ENCODE measurements at regions not wholly inside any gene's neighbourhood (a gene's known extent, or its start where the extent isn't known, plus 50 kb on each side); places are given as distances from the start of the nearest gene placed in this dataset.

DNA sequence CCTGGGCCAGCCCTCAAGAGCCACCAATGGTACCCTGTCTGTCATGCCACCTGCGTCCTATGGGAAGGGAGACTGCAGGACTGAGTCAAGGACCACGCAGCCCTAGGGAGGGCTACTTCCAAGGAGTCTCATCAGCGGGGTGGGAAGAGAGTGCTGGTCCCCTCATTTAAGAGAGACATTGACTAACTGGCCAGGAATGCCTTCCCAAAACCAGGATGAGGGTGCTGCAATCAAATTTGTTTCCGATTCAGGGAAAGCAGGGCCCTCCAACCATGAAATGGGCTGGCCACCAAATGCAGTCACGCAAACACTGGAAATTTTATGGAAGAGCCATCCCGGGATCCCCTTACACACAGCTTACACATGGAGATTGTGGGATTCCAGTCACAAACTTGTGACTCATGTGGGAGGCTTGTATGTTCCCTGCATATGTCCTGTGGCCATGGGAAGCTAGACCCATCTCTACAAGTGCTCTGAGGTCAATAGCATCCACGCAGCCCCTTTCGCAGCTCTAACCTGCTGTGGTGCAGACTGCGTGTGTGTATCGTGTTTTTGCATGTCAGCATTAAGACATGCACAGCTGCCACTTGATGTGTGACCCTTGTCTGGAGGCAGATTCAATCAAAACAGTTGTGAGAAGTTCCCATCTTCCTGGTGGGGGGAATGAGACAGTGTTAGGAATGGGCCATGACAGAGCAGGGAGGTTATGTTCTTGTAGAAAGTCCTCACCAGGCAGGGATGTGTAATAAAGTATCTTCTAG lies 53.0 kb upstream of the CST7 start:
- H2AFZ ChIP-seq (ENCODE audit: low read length) = no peak overlapping the region
- no peaks in the 10 kb centered on the region for H3F3A ChIP-seq (ENCODE audit: insufficient read depth, low read length)
- no peaks in the 10 kb centered on the region for H3K36me3 ChIP-seq (replicated peaks; ENCODE audit: insufficient read depth, low read length)
- H3K9ac ChIP-seq (ENCODE audit: low read length) = no peak overlapping the region
- no peaks in the 10 kb centered on the region for H3K27me3 ChIP-seq (replicated peaks; ENCODE audit: insufficient read depth, low read length)
- H3K79me2 ChIP-seq (ENCODE audit: low read length) = no peaks in the 10 kb centered on the region
- DNase-seq = no peak
- TF ChIP-seq, protein P1, sequence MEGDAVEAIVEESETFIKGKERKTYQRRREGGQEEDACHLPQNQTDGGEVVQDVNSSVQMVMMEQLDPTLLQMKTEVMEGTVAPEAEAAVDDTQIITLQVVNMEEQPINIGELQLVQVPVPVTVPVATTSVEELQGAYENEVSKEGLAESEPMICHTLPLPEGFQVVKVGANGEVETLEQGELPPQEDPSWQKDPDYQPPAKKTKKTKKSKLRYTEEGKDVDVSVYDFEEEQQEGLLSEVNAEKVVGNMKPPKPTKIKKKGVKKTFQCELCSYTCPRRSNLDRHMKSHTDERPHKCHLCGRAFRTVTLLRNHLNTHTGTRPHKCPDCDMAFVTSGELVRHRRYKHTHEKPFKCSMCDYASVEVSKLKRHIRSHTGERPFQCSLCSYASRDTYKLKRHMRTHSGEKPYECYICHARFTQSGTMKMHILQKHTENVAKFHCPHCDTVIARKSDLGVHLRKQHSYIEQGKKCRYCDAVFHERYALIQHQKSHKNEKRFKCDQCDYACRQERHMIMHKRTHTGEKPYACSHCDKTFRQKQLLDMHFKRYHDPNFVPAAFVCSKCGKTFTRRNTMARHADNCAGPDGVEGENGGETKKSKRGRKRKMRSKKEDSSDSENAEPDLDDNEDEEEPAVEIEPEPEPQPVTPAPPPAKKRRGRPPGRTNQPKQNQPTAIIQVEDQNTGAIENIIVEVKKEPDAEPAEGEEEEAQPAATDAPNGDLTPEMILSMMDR (IDR thresholded peaks at IDR 0.05; ENCODE audit: low read length) = no peak
- TF ChIP-seq EZH2phosphoT487 (IDR thresholded peaks at IDR 0.05; ENCODE audit: low read length) = no peak
- TF ChIP-seq EZH2 (optimal IDR thresholded peaks at IDR 0.05; ENCODE audit: low read depth, low read length) = no peak
- no peak overlapping the region for H3K4me3 ChIP-seq (ENCODE audit: low read length)
- H3K9me2 ChIP-seq (replicated peaks; ENCODE audit: insufficient read depth, low read length) = no peaks in the 10 kb centered on the region
- no peak overlapping the region for H3K4me2 ChIP-seq (ENCODE audit: low read depth, low read length)
- no peaks in the 10 kb centered on the region for H3K9me3 ChIP-seq (replicated peaks; ENCODE audit: insufficient read depth, low read length)
- no peaks in the 10 kb centered on the region for H4K20me1 ChIP-seq (ENCODE audit: insufficient read depth, low read length)
- no peaks in the 10 kb centered on the region for H3K4me1 ChIP-seq (ENCODE audit: low read length)
- no peak overlapping the region for H3K27ac ChIP-seq (ENCODE audit: low read length)

DNA sequence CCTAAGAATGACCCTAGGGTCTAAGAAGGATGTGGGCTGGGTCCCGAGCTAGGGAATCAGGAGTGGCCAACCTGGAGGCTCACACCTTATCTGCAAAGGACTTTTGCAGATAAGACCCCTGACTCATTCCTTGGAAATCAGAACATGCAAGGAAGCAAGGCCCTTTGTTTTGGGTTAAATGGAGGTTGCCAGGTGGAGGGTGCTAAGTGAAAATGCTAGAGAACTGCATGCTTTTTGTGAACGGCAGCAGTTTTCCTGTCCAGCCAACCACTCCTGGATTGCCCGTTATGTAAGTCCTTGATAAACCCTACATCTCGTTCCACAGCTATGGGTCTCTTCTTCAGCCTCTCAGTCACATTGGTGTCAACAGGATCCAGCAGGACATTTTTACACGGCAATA lies 52.1 kb upstream of the CST7 start:
- H3K27ac ChIP-seq (ENCODE audit: low read length) = no peak overlapping the region
- H3K4me3 ChIP-seq (ENCODE audit: low read length) = no peak overlapping the region
- H3K27me3 ChIP-seq (replicated peaks; ENCODE audit: insufficient read depth, low read length) = no peaks in the 10 kb centered on the region
- no peak overlapping the region for H3K9ac ChIP-seq (ENCODE audit: low read length)
- no peaks in the 10 kb centered on the region for H3K9me2 ChIP-seq (replicated peaks; ENCODE audit: insufficient read depth, low read length)
- no peaks in the 10 kb centered on the region for H4K20me1 ChIP-seq (ENCODE audit: insufficient read depth, low read length)
- TF ChIP-seq, protein P1 (IDR thresholded peaks at IDR 0.05; ENCODE audit: low read length) = no peak
- no peak for TF ChIP-seq EZH2phosphoT487 (IDR thresholded peaks at IDR 0.05; ENCODE audit: low read length)
- TF ChIP-seq EZH2 (optimal IDR thresholded peaks at IDR 0.05; ENCODE audit: low read depth, low read length) = no peak
- H2AFZ ChIP-seq (ENCODE audit: low read length) = no peak overlapping the region
- H3K4me2 ChIP-seq (ENCODE audit: low read depth, low read length) = no peak overlapping the region
- H3K79me2 ChIP-seq (ENCODE audit: low read length) = no peaks in the 10 kb centered on the region
- H3K4me1 ChIP-seq (ENCODE audit: low read length) = no peaks in the 10 kb centered on the region
- H3F3A ChIP-seq (ENCODE audit: insufficient read depth, low read length) = no peaks in the 10 kb centered on the region
- no peaks in the 10 kb centered on the region for H3K9me3 ChIP-seq (replicated peaks; ENCODE audit: insufficient read depth, low read length)
- H3K36me3 ChIP-seq (replicated peaks; ENCODE audit: insufficient read depth, low read length) = no peaks in the 10 kb centered on the region
- DNase-seq = no peak

DNA sequence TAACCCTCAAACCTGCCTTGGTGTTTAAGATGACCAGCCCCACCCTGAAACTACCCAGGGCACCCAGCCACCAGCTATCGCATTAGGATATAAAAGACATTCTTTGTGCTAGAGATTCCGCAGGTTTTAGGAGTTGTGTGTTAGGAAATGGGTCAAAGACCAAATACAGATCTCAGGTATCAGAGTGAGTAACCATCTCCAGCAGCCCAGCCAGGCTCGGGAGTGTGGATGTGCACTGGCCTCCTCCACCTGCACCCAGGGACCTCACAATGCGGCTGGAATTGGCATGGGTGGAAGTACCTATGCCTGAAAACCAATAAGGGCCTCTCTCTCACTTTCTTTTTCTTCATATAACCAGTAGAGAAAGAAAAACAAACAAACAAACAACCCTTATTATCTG lies 51.1 kb upstream of the CST7 start:
- Histone ChIP-seq H3K79me2 (ENCODE audit: low read length) (no peaks in the 10 kb centered on the region), H3K4me2 (ENCODE audit: low read depth, low read length) (no peak overlapping the region), H4K20me1 (ENCODE audit: insufficient read depth, low read length) (no peaks in the 10 kb centered on the region), H3K4me3 (ENCODE audit: low read length) (no peak overlapping the region), H3K4me1 (ENCODE audit: low read length) (no peaks in the 10 kb centered on the region), H3K27ac (ENCODE audit: low read length) (no peak overlapping the region), H3K36me3 (replicated peaks; ENCODE audit: insufficient read depth, low read length) (no peaks in the 10 kb centered on the region), H3F3A (ENCODE audit: insufficient read depth, low read length) (no peaks in the 10 kb centered on the region), H2AFZ (ENCODE audit: low read length) (no peak overlapping the region), H3K9ac (ENCODE audit: low read length) (no peak overlapping the region), H3K9me2 (replicated peaks; ENCODE audit: insufficient read depth, low read length) (no peaks in the 10 kb centered on the region), H3K9me3 (replicated peaks; ENCODE audit: insufficient read depth, low read length) (no peaks in the 10 kb centered on the region), H3K27me3 (replicated peaks; ENCODE audit: insufficient read depth, low read length) (no peaks in the 10 kb centered on the region)
- TF ChIP-seq EZH2phosphoT487 (IDR thresholded peaks at IDR 0.05; ENCODE audit: low read length) = no peak
- TF ChIP-seq EZH2 (optimal IDR thresholded peaks at IDR 0.05; ENCODE audit: low read depth, low read length) = no peak
- TF ChIP-seq, protein P1 (IDR thresholded peaks at IDR 0.05; ENCODE audit: low read length) = no peak
- no peak for DNase-seq
